Prostate gland (tissue), 2 donors: ENCODE measurements at regions not wholly inside any gene's neighbourhood (a gene's known extent, or its start where the extent isn't known, plus 50 kb on each side); places are given as distances from the start of the nearest gene placed in this dataset.

Experiments
- CTCF ChIP-seq, 4 experiments: fragments of 200-600 bp in 2 of 4; fragments of 450-650 bp in 2 of 4; sonication (generic) in 2 of 4; IDR thresholded peaks; 1 replicate in 3 of 4; 2 replicates in 1 of 4; pipeline ENCODE4 v1.5.1; 2016 to 2019; ENCODE audit warnings: antibody characterized with exemption in 4 of 4, mild to moderate bottlenecking in 2 of 4, moderate library complexity in 2 of 4
- POLR2A ChIP-seq: fragments of 450-650 bp; IDR thresholded peaks from one replicate; pipeline ENCODE4 v1.6.1; 2016; ENCODE audit warnings: antibody characterized with exemption, mild to moderate bottlenecking

- no peak for TF ChIP-seq CTCF (IDR thresholded peaks at IDR 0.05)
- TF ChIP-seq POLR2A, result no peak
Observed at GRCh38 chr6:23267651-23268050, 698.3 kb downstream of the HDGFL1 start.
